Kidney (tissue), 13 donors: ENCODE measurements at regions not wholly inside any gene's neighbourhood (a gene's known extent, or its start where the extent isn't known, plus 50 kb on each side); places are given as distances from the start of the nearest gene placed in this dataset.

ENCODE experiments used
- DNase-seq, 5 donors: peaks; one replicate each; pipeline ENCODE4 v3.0.0-alpha.2; 2013 to 2020
- FAIRE-seq: peaks from 2 replicates; lab custom pipeline; 2012; peaks lifted over from hg19 to GRCh38; lab: Jason Lieb, UNC
- H3K27ac ChIP-seq, 2 donors: one replicate each; pipeline ENCODE4 v1.7.0; 2013; ENCODE audit warnings: low read depth in 2 of 2, low read length in 2 of 2, inconsistent platforms in 1 of 2
- H3K27me3 ChIP-seq: one replicate; pipeline ENCODE4 v1.7.1; 2013; ENCODE audit warnings: low read length, inconsistent platforms; ENCODE audit not compliant: control insufficient read depth, insufficient read depth
- H3K36me3 ChIP-seq, 3 donors: one replicate each; pipeline versions ENCODE4 v1.7.0 to v1.7.1; 2013; ENCODE audit warnings: low read length in 3 of 3, control low read depth in 1 of 3, inconsistent platforms in 1 of 3; ENCODE audit not compliant: insufficient read depth in 3 of 3, control insufficient read depth in 2 of 3
- H3K4me1 ChIP-seq, 3 donors: one replicate each; pipeline versions ENCODE4 v1.7.0 to v1.7.1; 2013; ENCODE audit warnings: low read length in 3 of 3, inconsistent platforms in 1 of 3, low read depth in 1 of 3; ENCODE audit not compliant: control insufficient read depth in 2 of 3, insufficient read depth in 2 of 3
- H3K4me3 ChIP-seq, 3 donors: one replicate each; pipeline versions ENCODE4 v1.7.0 to v1.8.1; 2013; ENCODE audit warnings: low read length in 3 of 3, control low read depth in 1 of 3, inconsistent platforms in 1 of 3
- H3K9ac ChIP-seq, 3 donors: one replicate each; pipeline versions ENCODE4 v1.7.0 to v1.7.1; 2013; ENCODE audit warnings: low read length in 3 of 3, control low read depth in 1 of 3, inconsistent platforms in 1 of 3
- H3K9me3 ChIP-seq, 3 donors: one replicate each; pipeline versions ENCODE4 v1.7.0 to v1.7.1; 2013; ENCODE audit warnings: low read length in 3 of 3, control low read depth in 1 of 3, inconsistent platforms in 1 of 3; ENCODE audit not compliant: control insufficient read depth in 2 of 3, insufficient read depth in 1 of 3
- intact Hi-C: fragments of 100-400 bp; cut with DNase I; formaldehyde crosslinking; loops from one replicate; pipeline ENCODE4 v1.11.1; 2022
- TF ChIP-seq, protein P1 (sequence below): IDR thresholded peaks from 3 replicates; pipeline ENCODE4 v1.5.1; 2012; ENCODE audit warnings: mild to moderate bottlenecking, moderate library complexity, borderline replicate concordance; ENCODE audit not compliant: insufficient read depth; ENCODE audit errors: extremely low read depth
- donor health status: control.
- donor health status: control.
- donor health status: control.
- donor health status: control.
- donor health status: control.
- donor health status: DM: yes; HTN: yes; CAD: no.
- donor health status: Normal renal cell carcinoma (clear cell type).

GRCh38 chr10:78627254-78627795 is 441.4 kb upstream of the ZMIZ1 start:
- TF ChIP-seq, protein P1, sequence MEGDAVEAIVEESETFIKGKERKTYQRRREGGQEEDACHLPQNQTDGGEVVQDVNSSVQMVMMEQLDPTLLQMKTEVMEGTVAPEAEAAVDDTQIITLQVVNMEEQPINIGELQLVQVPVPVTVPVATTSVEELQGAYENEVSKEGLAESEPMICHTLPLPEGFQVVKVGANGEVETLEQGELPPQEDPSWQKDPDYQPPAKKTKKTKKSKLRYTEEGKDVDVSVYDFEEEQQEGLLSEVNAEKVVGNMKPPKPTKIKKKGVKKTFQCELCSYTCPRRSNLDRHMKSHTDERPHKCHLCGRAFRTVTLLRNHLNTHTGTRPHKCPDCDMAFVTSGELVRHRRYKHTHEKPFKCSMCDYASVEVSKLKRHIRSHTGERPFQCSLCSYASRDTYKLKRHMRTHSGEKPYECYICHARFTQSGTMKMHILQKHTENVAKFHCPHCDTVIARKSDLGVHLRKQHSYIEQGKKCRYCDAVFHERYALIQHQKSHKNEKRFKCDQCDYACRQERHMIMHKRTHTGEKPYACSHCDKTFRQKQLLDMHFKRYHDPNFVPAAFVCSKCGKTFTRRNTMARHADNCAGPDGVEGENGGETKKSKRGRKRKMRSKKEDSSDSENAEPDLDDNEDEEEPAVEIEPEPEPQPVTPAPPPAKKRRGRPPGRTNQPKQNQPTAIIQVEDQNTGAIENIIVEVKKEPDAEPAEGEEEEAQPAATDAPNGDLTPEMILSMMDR = no peak
- DNase-seq (peak in 3 of 5 donors; percentile 26 to 72 (median 64)), FAIRE-seq (no peak)
- no peaks in the 10 kb centered on the region for H3K27me3 ChIP-seq
- H3K4me1 ChIP-seq = peaks cover 0 to 3% (median 0%) of the 10 kb centered on the region in 3 donors
- no peak overlapping the region for H3K9ac ChIP-seq
- H3K27ac ChIP-seq = no peak overlapping the region
- intact Hi-C loops = no loop called here
- H3K9me3 ChIP-seq = no peaks in the 10 kb centered on the region
- no peak overlapping the region for H3K4me3 ChIP-seq
- no peaks in the 10 kb centered on the region for H3K36me3 ChIP-seq

GRCh38 chr10:78628976-78629375 is 439.8 kb upstream of the ZMIZ1 start:
- H3K27me3 ChIP-seq = no peaks in the 10 kb centered on the region
- no peak overlapping the region for H3K9ac ChIP-seq
- TF ChIP-seq, protein P1 = no peak
- peaks cover 0 to 3% (median 0%) of the 10 kb centered on the region in 3 donors for H3K4me1 ChIP-seq
- no peak overlapping the region for H3K27ac ChIP-seq
- H3K36me3 ChIP-seq = no peaks in the 10 kb centered on the region
- intact Hi-C loops = no loop called here
- no peak for FAIRE-seq
- H3K4me3 ChIP-seq = no peak overlapping the region
- peak in 1 of 5 donors; percentile 34 for DNase-seq
- no peaks in the 10 kb centered on the region for H3K9me3 ChIP-seq

GRCh38 chr10:78629773-78630172 is 439.0 kb upstream of the ZMIZ1 start:
- FAIRE-seq = no peak

More at GRCh38 chr10:78629773-78630172, 439.0 kb upstream of the ZMIZ1 start:
- no peaks in the 10 kb centered on the region for H3K27me3 ChIP-seq
- TF ChIP-seq, protein P1 = no peak
- peaks cover 0 to 3% (median 0%) of the 10 kb centered on the region in 3 donors for H3K4me1 ChIP-seq
- intact Hi-C loops = no loop called here
- H3K36me3 ChIP-seq = no peaks in the 10 kb centered on the region
- H3K4me3 ChIP-seq = no peak overlapping the region
- DNase-seq = peak in 1 of 5 donors; percentile 14
- H3K27ac ChIP-seq = no peak overlapping the region
- no peaks in the 10 kb centered on the region for H3K9me3 ChIP-seq
- H3K9ac ChIP-seq = no peak overlapping the region
